ENCODE measurements at regions not wholly inside any gene's neighbourhood (a gene's known extent, or its start where the extent isn't known, plus 50 kb on each side); places are given as distances from the start of the nearest gene placed in this dataset.

GRCh38 chr13:33723365-33723764 is 94.6 kb upstream of the RFC3 start:
- H3K27me3 Mint-ChIP-seq (ENCODE audit: low read depth in 3 of 3), result peaks cover 0 to 2% (median 1%) of the 10 kb centered on the region in 3 donors
- peaks cover 13 to 20% of the 10 kb centered on the region in 2 donors for H3K4me1 Mint-ChIP-seq
- DNase-seq, result no peak
- peak overlapping the region in 1 of 5 donors; percentile 18 for H3K4me3 Mint-ChIP-seq
- H3K36me3 Mint-ChIP-seq, result no peaks in the 10 kb centered on the region
- no peaks in the 10 kb centered on the region for H3K9me3 Mint-ChIP-seq
- peak overlapping the region in 2 of 6 donors; percentile 7 to 15 for H3K27ac Mint-ChIP-seq

GRCh38 chr13:33723772-33724435 is 94.0 kb upstream of the RFC3 start:
- Mint-ChIP-seq H3K27me3 (ENCODE audit: low read depth in 3 of 3) (peaks cover 0 to 1% (median 0%) of the 10 kb centered on the region in 3 donors), H3K27ac (peak overlapping the region in 2 of 6 donors; percentile 15 to 42), H3K4me3 (no peak overlapping the region), H3K36me3 (no peaks in the 10 kb centered on the region), H3K4me1 (peaks cover 16 to 20% of the 10 kb centered on the region in 2 donors), H3K9me3 (no peaks in the 10 kb centered on the region)
- DNase-seq, result peak; percentile 9 to 47 (median 28)

- no peak overlapping the region for H3K27ac Mint-ChIP-seq
- no peak for DNase-seq
- H3K27me3 Mint-ChIP-seq (ENCODE audit: low read depth in 3 of 3), result peaks cover 0 to 1% (median 0%) of the 10 kb centered on the region in 3 donors
- peaks cover 20 to 22% of the 10 kb centered on the region in 2 donors for H3K4me1 Mint-ChIP-seq
- H3K36me3 Mint-ChIP-seq, result no peaks in the 10 kb centered on the region
- no peak overlapping the region for H3K4me3 Mint-ChIP-seq
- no peaks in the 10 kb centered on the region for H3K9me3 Mint-ChIP-seq
Observed at GRCh38 chr13:33725340-33725739, 92.6 kb upstream of the RFC3 start.

GRCh38 chr13:33727297-33728083 is 90.5 kb upstream of the RFC3 start:
- H3K36me3 Mint-ChIP-seq, result no peaks in the 10 kb centered on the region
- no peaks in the 10 kb centered on the region for H3K9me3 Mint-ChIP-seq
- H3K27ac Mint-ChIP-seq, result no peak overlapping the region
- peaks cover 0 to 1% (median 0%) of the 10 kb centered on the region in 3 donors for H3K27me3 Mint-ChIP-seq (ENCODE audit: low read depth in 3 of 3)
- peaks cover 15 to 22% of the 10 kb centered on the region in 2 donors for H3K4me1 Mint-ChIP-seq
- H3K4me3 Mint-ChIP-seq, result no peak overlapping the region
- DNase-seq, result no peak

- Mint-ChIP-seq H3K27me3 (ENCODE audit: low read depth in 3 of 3) (peaks cover 0 to 1% (median 0%) of the 10 kb centered on the region in 3 donors), H3K27ac (no peak overlapping the region), H3K36me3 (no peaks in the 10 kb centered on the region), H3K4me3 (no peak overlapping the region), H3K9me3 (no peaks in the 10 kb centered on the region), H3K4me1 (peaks cover 5 to 17% of the 10 kb centered on the region in 2 donors)
- DNase-seq, result no peak
Observed at GRCh38 chr13:33728271-33729037, 89.5 kb upstream of the RFC3 start.

- peak overlapping the region in 1 of 6 donors; percentile 23 for H3K27ac Mint-ChIP-seq
- peaks cover 0 to 1% (median 0%) of the 10 kb centered on the region in 3 donors for H3K27me3 Mint-ChIP-seq (ENCODE audit: low read depth in 3 of 3)
Observed at GRCh38 chr13:33730147-33730546, 87.8 kb upstream of the RFC3 start.

GRCh38 chr13:33730619-33731018 is 87.3 kb upstream of the RFC3 start:
- H3K4me1 Mint-ChIP-seq, result peaks cover 0 to 14% of the 10 kb centered on the region in 2 donors
- peaks cover 0 to 1% (median 0%) of the 10 kb centered on the region in 3 donors for H3K27me3 Mint-ChIP-seq (ENCODE audit: low read depth in 3 of 3)
- H3K36me3 Mint-ChIP-seq, result no peaks in the 10 kb centered on the region
- DNase-seq, result no peak
- H3K27ac Mint-ChIP-seq, result peak overlapping the region in 1 of 6 donors; percentile 15
- no peak overlapping the region for H3K4me3 Mint-ChIP-seq
- H3K9me3 Mint-ChIP-seq, result no peaks in the 10 kb centered on the region

More at GRCh38 chr13:33730147-33730546, 87.8 kb upstream of the RFC3 start:
- Mint-ChIP-seq H3K9me3 (no peaks in the 10 kb centered on the region), H3K36me3 (no peaks in the 10 kb centered on the region), H3K4me1 (peaks cover 0 to 14% of the 10 kb centered on the region in 2 donors), H3K4me3 (no peak overlapping the region)
- no peak for DNase-seq

GRCh38 chr13:33735276-33735675 is 82.7 kb upstream of the RFC3 start:
- Mint-ChIP-seq H3K27ac (no peak overlapping the region), H3K36me3 (no peaks in the 10 kb centered on the region), H3K4me3 (no peak overlapping the region), H3K9me3 (peaks cover 0 to 3% (median 0%) of the 10 kb centered on the region in 6 donors), H3K27me3 (ENCODE audit: low read depth in 3 of 3) (peaks cover 0 to 1% (median 0%) of the 10 kb centered on the region in 3 donors), H3K4me1 (peaks cover 0 to 20% of the 10 kb centered on the region in 2 donors)
- DNase-seq, result no peak

GRCh38 chr13:33739254-33739653 is 78.7 kb upstream of the RFC3 start:
- H3K9me3 Mint-ChIP-seq, result peaks cover 0 to 3% (median 0%) of the 10 kb centered on the region in 6 donors
- H3K27ac Mint-ChIP-seq, result no peak overlapping the region
- DNase-seq, result no peak
- H3K4me3 Mint-ChIP-seq, result no peak overlapping the region
- peaks cover 17 to 29% of the 10 kb centered on the region in 2 donors for H3K4me1 Mint-ChIP-seq
- peaks cover 0 to 1% (median 0%) of the 10 kb centered on the region in 3 donors for H3K27me3 Mint-ChIP-seq (ENCODE audit: low read depth in 3 of 3)
- H3K36me3 Mint-ChIP-seq, result no peaks in the 10 kb centered on the region

- H3K4me1 Mint-ChIP-seq, result peaks cover 26 to 38% of the 10 kb centered on the region in 2 donors
- no peaks in the 10 kb centered on the region for H3K36me3 Mint-ChIP-seq
- H3K4me3 Mint-ChIP-seq, result no peak overlapping the region
- no peak for DNase-seq
- peaks cover 0 to 3% (median 0%) of the 10 kb centered on the region in 3 donors for H3K27me3 Mint-ChIP-seq (ENCODE audit: low read depth in 3 of 3)
- H3K27ac Mint-ChIP-seq, result no peak overlapping the region
- peaks cover 0 to 3% (median 0%) of the 10 kb centered on the region in 6 donors for H3K9me3 Mint-ChIP-seq
Observed at GRCh38 chr13:33740134-33740538, 77.8 kb upstream of the RFC3 start.

- peaks cover 0 to 3% (median 0%) of the 10 kb centered on the region in 3 donors for H3K27me3 Mint-ChIP-seq (ENCODE audit: low read depth in 3 of 3)
- no peaks in the 10 kb centered on the region for H3K36me3 Mint-ChIP-seq
- H3K9me3 Mint-ChIP-seq, result peaks cover 0 to 3% (median 0%) of the 10 kb centered on the region in 6 donors
- no peak overlapping the region for H3K4me3 Mint-ChIP-seq
- peaks cover 27 to 44% of the 10 kb centered on the region in 2 donors for H3K4me1 Mint-ChIP-seq
- no peak overlapping the region for H3K27ac Mint-ChIP-seq
- no peak for DNase-seq
Observed at GRCh38 chr13:33742321-33742720, 75.6 kb upstream of the RFC3 start.

- Mint-ChIP-seq H3K36me3 (no peaks in the 10 kb centered on the region), H3K9me3 (no peaks in the 10 kb centered on the region), H3K27ac (peak overlapping the region in 4 of 6 donors; percentile 54 to 83 (median 68)), H3K4me3 (peak overlapping the region; percentile 10 to 52 (median 20)), H3K4me1 (peaks cover 27 to 42% of the 10 kb centered on the region in 2 donors), H3K27me3 (ENCODE audit: low read depth in 3 of 3) (peaks cover 0 to 3% (median 2%) of the 10 kb centered on the region in 3 donors)
- DNase-seq, result peak; percentile 9 to 21 (median 16)
Observed at GRCh38 chr13:33743438-33744368, 74.2 kb upstream of the RFC3 start.

Data from immature natural killer cell (primary cell).